ENCODE measurements at regions not wholly inside any gene's neighbourhood (a gene's known extent, or its start where the extent isn't known, plus 50 kb on each side); places are given as distances from the start of the nearest gene placed in this dataset.

GRCh38 chr13:111916201-111916600 lies 150.7 kb upstream of the SOX1 start:
- peak in 1 of 2 donors; percentile 46 for DNase-seq

GRCh38 chr13:111917086-111917485 lies 149.9 kb upstream of the SOX1 start:
- ATAC-seq (ENCODE audit: low FRiP score) = no peak
- WGBS, 2 donors = 76 to 80% methylated on average over 13 of the region's 13 CpGs
- intact Hi-C loops (cut with DNase I) = no loop called here

More at GRCh38 chr13:111916201-111916600, 150.7 kb upstream of the SOX1 start:
- no peaks in the 10 kb centered on the region for H3K27me3 ChIP-seq (ENCODE audit: control insufficient read depth in 1 of 2, insufficient read depth in 2 of 2, low read length in 1 of 2)
- H3K9me3 ChIP-seq (ENCODE audit: control insufficient read depth, low read length) = no peaks in the 10 kb centered on the region
- no peak overlapping the region for H3K27ac ChIP-seq (ENCODE audit: low read depth in 1 of 2, low read length in 2 of 2)
- intact Hi-C loops (cut with DNase I) = no loop called here
- no peak for ATAC-seq (ENCODE audit: low FRiP score)
- no peaks in the 10 kb centered on the region for H3K4me1 ChIP-seq (ENCODE audit: control insufficient read depth in 1 of 2, insufficient read depth in 2 of 2, low read length in 2 of 2)
- whole genome bisulfite sequencing, 2 donors = 63 to 73% methylated on average over 6 of the region's 6 CpGs
- H3K36me3 ChIP-seq (ENCODE audit: control insufficient read depth in 1 of 2, insufficient read depth in 2 of 2, low read length in 1 of 2) = no peaks in the 10 kb centered on the region
- no peak overlapping the region for H3K4me3 ChIP-seq (ENCODE audit: low read length in 2 of 2)

GRCh38 chr13:111917901-111918300 lies 149.0 kb upstream of the SOX1 start:
- intact Hi-C loops (cut with DNase I) = no loop called here

More at GRCh38 chr13:111917086-111917485, 149.9 kb upstream of the SOX1 start:
- Histone ChIP-seq H3K9me3 (ENCODE audit: control insufficient read depth, low read length) (no peaks in the 10 kb centered on the region), H3K36me3 (ENCODE audit: control insufficient read depth in 1 of 2, insufficient read depth in 2 of 2, low read length in 1 of 2) (no peaks in the 10 kb centered on the region), H3K4me3 (ENCODE audit: low read length in 2 of 2) (no peak overlapping the region), H3K4me1 (ENCODE audit: control insufficient read depth in 1 of 2, insufficient read depth in 2 of 2, low read length in 2 of 2) (no peaks in the 10 kb centered on the region), H3K27ac (ENCODE audit: low read depth in 1 of 2, low read length in 2 of 2) (no peak overlapping the region), H3K27me3 (ENCODE audit: control insufficient read depth in 1 of 2, insufficient read depth in 2 of 2, low read length in 1 of 2) (no peaks in the 10 kb centered on the region)
- no peak for DNase-seq

GRCh38 chr13:111919286-111919685 lies 147.7 kb upstream of the SOX1 start:
- intact Hi-C loops (cut with DNase I) = no loop called here
- Histone ChIP-seq H3K27me3 (ENCODE audit: control insufficient read depth in 1 of 2, insufficient read depth in 2 of 2, low read length in 1 of 2) (no peaks in the 10 kb centered on the region), H3K4me3 (ENCODE audit: low read length in 2 of 2) (no peak overlapping the region), H3K27ac (ENCODE audit: low read depth in 1 of 2, low read length in 2 of 2) (no peak overlapping the region), H3K9me3 (ENCODE audit: control insufficient read depth, low read length) (no peaks in the 10 kb centered on the region), H3K36me3 (ENCODE audit: control insufficient read depth in 1 of 2, insufficient read depth in 2 of 2, low read length in 1 of 2) (no peaks in the 10 kb centered on the region), H3K4me1 (ENCODE audit: control insufficient read depth in 1 of 2, insufficient read depth in 2 of 2, low read length in 2 of 2) (no peaks in the 10 kb centered on the region)
- ATAC-seq (ENCODE audit: low FRiP score) (no peak), DNase-seq (no peak)
- 84 to 85% methylated on average over 13 of the region's 13 CpGs for WGBS, 2 donors

More at GRCh38 chr13:111917901-111918300, 149.0 kb upstream of the SOX1 start:
- no peaks in the 10 kb centered on the region for H3K36me3 ChIP-seq (ENCODE audit: control insufficient read depth in 1 of 2, insufficient read depth in 2 of 2, low read length in 1 of 2)
- no peaks in the 10 kb centered on the region for H3K4me1 ChIP-seq (ENCODE audit: control insufficient read depth in 1 of 2, insufficient read depth in 2 of 2, low read length in 2 of 2)
- WGBS, 2 donors = 80 to 86% methylated on average over 16 of the region's 16 CpGs
- H3K27me3 ChIP-seq (ENCODE audit: control insufficient read depth in 1 of 2, insufficient read depth in 2 of 2, low read length in 1 of 2) = no peaks in the 10 kb centered on the region
- DNase-seq (no peak), ATAC-seq (ENCODE audit: low FRiP score) (no peak)
- H3K4me3 ChIP-seq (ENCODE audit: low read length in 2 of 2) = no peak overlapping the region
- no peaks in the 10 kb centered on the region for H3K9me3 ChIP-seq (ENCODE audit: control insufficient read depth, low read length)
- no peak overlapping the region for H3K27ac ChIP-seq (ENCODE audit: low read depth in 1 of 2, low read length in 2 of 2)

- Histone ChIP-seq H3K36me3 (ENCODE audit: control insufficient read depth in 1 of 2, insufficient read depth in 2 of 2, low read length in 1 of 2) (no peaks in the 10 kb centered on the region), H3K27me3 (ENCODE audit: control insufficient read depth in 1 of 2, insufficient read depth in 2 of 2, low read length in 1 of 2) (no peaks in the 10 kb centered on the region), H3K4me1 (ENCODE audit: control insufficient read depth in 1 of 2, insufficient read depth in 2 of 2, low read length in 2 of 2) (no peaks in the 10 kb centered on the region), H3K27ac (ENCODE audit: low read depth in 1 of 2, low read length in 2 of 2) (no peak overlapping the region), H3K9me3 (ENCODE audit: control insufficient read depth, low read length) (no peaks in the 10 kb centered on the region), H3K4me3 (ENCODE audit: low read length in 2 of 2) (no peak overlapping the region)
- DNase-seq (no peak), ATAC-seq (ENCODE audit: low FRiP score) (no peak)
- 71 to 75% methylated on average over 13 of the region's 13 CpGs for WGBS, 2 donors
- intact Hi-C loops (cut with DNase I) = no loop called here
Measured at GRCh38 chr13:111919849-111920248, 147.1 kb upstream of the SOX1 start.

GRCh38 chr13:111920306-111920931 lies 146.5 kb upstream of the SOX1 start:
- no peaks in the 10 kb centered on the region for H3K36me3 ChIP-seq (ENCODE audit: control insufficient read depth in 1 of 2, insufficient read depth in 2 of 2, low read length in 1 of 2)
- peaks cover 2% of the 10 kb centered on the region for H3K9me3 ChIP-seq (ENCODE audit: control insufficient read depth, low read length)
- H3K4me1 ChIP-seq (ENCODE audit: control insufficient read depth in 1 of 2, insufficient read depth in 2 of 2, low read length in 2 of 2) = no peaks in the 10 kb centered on the region
- ATAC-seq (ENCODE audit: low FRiP score) = no peak
- intact Hi-C loops (cut with DNase I) = no loop called here
- WGBS, 2 donors = 81% methylated on average over 21 of the region's 21 CpGs
- no peak overlapping the region for H3K27ac ChIP-seq (ENCODE audit: low read depth in 1 of 2, low read length in 2 of 2)
- DNase-seq = no peak
- no peak overlapping the region for H3K4me3 ChIP-seq (ENCODE audit: low read length in 2 of 2)
- H3K27me3 ChIP-seq (ENCODE audit: control insufficient read depth in 1 of 2, insufficient read depth in 2 of 2, low read length in 1 of 2) = no peaks in the 10 kb centered on the region

GRCh38 chr13:111920932-111921705 lies 145.8 kb upstream of the SOX1 start:
- intact Hi-C loops (cut with DNase I) = no loop called here
- Histone ChIP-seq H3K9me3 (ENCODE audit: control insufficient read depth, low read length) (peaks cover 2% of the 10 kb centered on the region), H3K27me3 (ENCODE audit: control insufficient read depth in 1 of 2, insufficient read depth in 2 of 2, low read length in 1 of 2) (no peaks in the 10 kb centered on the region), H3K4me3 (ENCODE audit: low read length in 2 of 2) (no peak overlapping the region), H3K4me1 (ENCODE audit: control insufficient read depth in 1 of 2, insufficient read depth in 2 of 2, low read length in 2 of 2) (no peaks in the 10 kb centered on the region), H3K27ac (ENCODE audit: low read depth in 1 of 2, low read length in 2 of 2) (no peak overlapping the region), H3K36me3 (ENCODE audit: control insufficient read depth in 1 of 2, insufficient read depth in 2 of 2, low read length in 1 of 2) (no peaks in the 10 kb centered on the region)
- ATAC-seq (ENCODE audit: low FRiP score) (no peak), DNase-seq (no peak)
- WGBS, 2 donors = 39 to 44% methylated on average over 30 of the region's 30 CpGs

GRCh38 chr13:111922086-111922485 lies 144.9 kb upstream of the SOX1 start:
- no peak for DNase-seq
- Histone ChIP-seq H3K36me3 (ENCODE audit: control insufficient read depth in 1 of 2, insufficient read depth in 2 of 2, low read length in 1 of 2) (no peaks in the 10 kb centered on the region), H3K4me1 (ENCODE audit: control insufficient read depth in 1 of 2, insufficient read depth in 2 of 2, low read length in 2 of 2) (no peaks in the 10 kb centered on the region), H3K9me3 (ENCODE audit: control insufficient read depth, low read length) (peaks cover 2% of the 10 kb centered on the region), H3K27ac (ENCODE audit: low read depth in 1 of 2, low read length in 2 of 2) (no peak overlapping the region), H3K4me3 (ENCODE audit: low read length in 2 of 2) (no peak overlapping the region), H3K27me3 (ENCODE audit: control insufficient read depth in 1 of 2, insufficient read depth in 2 of 2, low read length in 1 of 2) (no peaks in the 10 kb centered on the region)
- no peak for ATAC-seq (ENCODE audit: low FRiP score)
- intact Hi-C loops (cut with DNase I) = no loop called here
- WGBS, 2 donors = 72 to 78% methylated on average over 10 of the region's 10 CpGs

GRCh38 chr13:111923439-111923838 lies 143.5 kb upstream of the SOX1 start:
- DNase-seq = no peak
- 65 to 68% methylated on average over 5 of the region's 5 CpGs for WGBS, 2 donors

More at GRCh38 chr13:111923439-111923838, 143.5 kb upstream of the SOX1 start:
- no peak overlapping the region for H3K4me3 ChIP-seq (ENCODE audit: low read length in 2 of 2)
- peaks cover 2% of the 10 kb centered on the region for H3K9me3 ChIP-seq (ENCODE audit: control insufficient read depth, low read length)
- no peak overlapping the region for H3K27ac ChIP-seq (ENCODE audit: low read depth in 1 of 2, low read length in 2 of 2)
- no peaks in the 10 kb centered on the region for H3K4me1 ChIP-seq (ENCODE audit: control insufficient read depth in 1 of 2, insufficient read depth in 2 of 2, low read length in 2 of 2)
- H3K36me3 ChIP-seq (ENCODE audit: control insufficient read depth in 1 of 2, insufficient read depth in 2 of 2, low read length in 1 of 2) = no peaks in the 10 kb centered on the region
- H3K27me3 ChIP-seq (ENCODE audit: control insufficient read depth in 1 of 2, insufficient read depth in 2 of 2, low read length in 1 of 2) = no peaks in the 10 kb centered on the region
- ATAC-seq (ENCODE audit: low FRiP score) = no peak
- intact Hi-C loops (cut with DNase I) = no loop called here

Measured in aorta (tissue), 5 donors.